ENCODE measurements at regions not wholly inside any gene's neighbourhood (a gene's known extent, or its start where the extent isn't known, plus 50 kb on each side); places are given as distances from the start of the nearest gene placed in this dataset.

DNA sequence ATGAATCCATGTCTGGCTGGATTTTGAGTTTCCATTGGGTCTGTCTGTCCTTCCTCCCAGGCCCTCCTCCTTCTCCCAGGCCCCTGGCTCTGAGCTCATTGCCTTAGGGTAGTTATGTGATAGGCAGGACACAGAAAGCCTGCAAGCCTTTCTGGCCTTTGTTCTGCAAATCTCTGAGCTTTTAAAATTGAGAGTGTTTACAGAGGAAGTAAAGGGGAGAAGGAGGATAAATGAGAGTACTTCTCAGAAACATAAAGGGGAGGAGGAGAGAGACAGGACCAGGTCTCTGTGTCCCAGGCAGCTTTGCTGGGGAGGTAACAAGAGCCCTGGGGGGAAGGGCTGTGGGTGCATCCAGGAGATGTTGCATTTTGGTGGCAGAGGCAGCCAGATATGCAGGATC lies 126.7 kb downstream of the FOXD2 start:
- POLR2A ChIA-PET (ENCODE audit: unreplicated experiment): no interaction called here
- Histone ChIP-seq H3K4me2 (peak overlapping the region; percentile 35; the same call in 1 of the 2 replicates), H3K4me1 (replicated peaks; ENCODE audit: insufficient read depth) (peaks cover 60% of the 10 kb centered on the region), H4K20me1 (ENCODE audit: insufficient read depth) (no peaks in the 10 kb centered on the region), H3K79me2 (ENCODE audit: low read depth) (no peaks in the 10 kb centered on the region), H3K27me3 (ENCODE audit: insufficient read depth, low read depth) (no peaks in the 10 kb centered on the region), H3F3A (ENCODE audit: insufficient read depth, low read depth) (peaks cover 32% of the 10 kb centered on the region), H3K9me3 (ENCODE audit: insufficient read depth, low read depth) (no peaks in the 10 kb centered on the region), H3K4me3 (no peak overlapping the region), H3K36me3 (ENCODE audit: low read depth) (no peaks in the 10 kb centered on the region), H3K27ac (no peak overlapping the region), H2AFZ (no peak overlapping the region), H3K9me2 (ENCODE audit: insufficient read depth) (no peaks in the 10 kb centered on the region)
- no peak for DNase-seq
- no peak for TF ChIP-seq EZH2 (IDR thresholded peaks at IDR 0.05; ENCODE audit: low read depth)
- TF ChIP-seq, protein P1, sequence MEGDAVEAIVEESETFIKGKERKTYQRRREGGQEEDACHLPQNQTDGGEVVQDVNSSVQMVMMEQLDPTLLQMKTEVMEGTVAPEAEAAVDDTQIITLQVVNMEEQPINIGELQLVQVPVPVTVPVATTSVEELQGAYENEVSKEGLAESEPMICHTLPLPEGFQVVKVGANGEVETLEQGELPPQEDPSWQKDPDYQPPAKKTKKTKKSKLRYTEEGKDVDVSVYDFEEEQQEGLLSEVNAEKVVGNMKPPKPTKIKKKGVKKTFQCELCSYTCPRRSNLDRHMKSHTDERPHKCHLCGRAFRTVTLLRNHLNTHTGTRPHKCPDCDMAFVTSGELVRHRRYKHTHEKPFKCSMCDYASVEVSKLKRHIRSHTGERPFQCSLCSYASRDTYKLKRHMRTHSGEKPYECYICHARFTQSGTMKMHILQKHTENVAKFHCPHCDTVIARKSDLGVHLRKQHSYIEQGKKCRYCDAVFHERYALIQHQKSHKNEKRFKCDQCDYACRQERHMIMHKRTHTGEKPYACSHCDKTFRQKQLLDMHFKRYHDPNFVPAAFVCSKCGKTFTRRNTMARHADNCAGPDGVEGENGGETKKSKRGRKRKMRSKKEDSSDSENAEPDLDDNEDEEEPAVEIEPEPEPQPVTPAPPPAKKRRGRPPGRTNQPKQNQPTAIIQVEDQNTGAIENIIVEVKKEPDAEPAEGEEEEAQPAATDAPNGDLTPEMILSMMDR (conservative IDR thresholded peaks at IDR 0.05): no peak
- intact Hi-C loops (cut with micrococcal nuclease; ENCODE audit: unreplicated experiment): no loop called here
- BruUV-seq (replicated peaks): no TSS peak
- CTCF ChIA-PET: no interaction called here

DNA sequence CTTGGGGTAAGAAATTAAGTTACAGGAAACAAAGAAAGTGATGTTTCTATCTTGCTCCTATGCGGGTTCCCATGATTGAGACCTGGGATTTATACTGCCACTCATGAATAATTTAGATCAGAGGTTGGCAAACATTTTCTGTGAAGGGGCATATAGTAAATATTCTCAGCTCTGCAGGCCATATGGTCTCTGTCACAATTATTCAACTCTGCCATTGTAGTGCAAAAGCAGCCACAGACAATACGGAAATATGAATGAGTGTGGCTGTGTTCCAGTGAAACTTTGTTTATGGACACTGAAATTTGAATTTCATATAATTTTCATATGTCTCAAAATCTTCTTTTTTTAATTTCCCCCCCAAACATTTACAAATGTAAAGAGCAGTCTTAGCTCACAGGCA lies 127.2 kb downstream of the FOXD2 start:
- no peaks in the 10 kb centered on the region for H3K36me3 ChIP-seq (ENCODE audit: low read depth)
- H3F3A ChIP-seq (ENCODE audit: insufficient read depth, low read depth): peaks cover 30% of the 10 kb centered on the region
- no peaks in the 10 kb centered on the region for H3K79me2 ChIP-seq (ENCODE audit: low read depth)
- no peak overlapping the region for H3K4me3 ChIP-seq
- no peaks in the 10 kb centered on the region for H4K20me1 ChIP-seq (ENCODE audit: insufficient read depth)
- POLR2A ChIA-PET (ENCODE audit: unreplicated experiment): no interaction called here
- CTCF ChIA-PET: no interaction called here
- BruUV-seq (replicated peaks): no TSS peak
- intact Hi-C loops (cut with micrococcal nuclease; ENCODE audit: unreplicated experiment): no loop called here
- peaks cover 58% of the 10 kb centered on the region for H3K4me1 ChIP-seq (replicated peaks; ENCODE audit: insufficient read depth)
- H3K27ac ChIP-seq: no peak overlapping the region
- no peak overlapping the region for H2AFZ ChIP-seq
- H3K9me2 ChIP-seq (ENCODE audit: insufficient read depth): no peaks in the 10 kb centered on the region
- H3K9me3 ChIP-seq (ENCODE audit: insufficient read depth, low read depth): no peaks in the 10 kb centered on the region
- no peak for DNase-seq
- no peak for TF ChIP-seq EZH2 (IDR thresholded peaks at IDR 0.05; ENCODE audit: low read depth)
- TF ChIP-seq, protein P1 (conservative IDR thresholded peaks at IDR 0.05): no peak
- 0 out of 2 replicates have a peak overlapping the region, but pooled peaks have one; percentile 35 for H3K4me2 ChIP-seq
- H3K27me3 ChIP-seq (ENCODE audit: insufficient read depth, low read depth): no peaks in the 10 kb centered on the region

DNA sequence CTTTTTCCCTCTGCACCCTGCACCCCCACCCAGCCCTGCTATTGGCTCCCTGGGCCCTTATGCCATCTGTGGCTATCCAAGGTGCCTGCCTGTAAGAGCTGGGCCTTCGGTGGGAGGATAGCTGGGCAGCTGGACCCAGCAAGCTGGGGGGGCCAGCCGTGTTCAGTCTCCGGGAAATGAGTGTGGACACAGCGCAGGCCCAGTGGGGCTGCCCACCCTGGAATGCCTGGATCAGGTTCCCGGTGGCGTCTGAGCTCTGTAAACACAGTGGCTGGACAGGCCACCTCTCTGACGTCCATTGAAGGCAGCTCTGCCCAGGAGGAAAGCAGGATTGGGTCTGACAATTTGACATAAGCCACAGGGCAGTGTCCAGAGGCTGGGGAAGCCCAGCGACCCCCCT lies 127.8 kb downstream of the FOXD2 start:
- BruUV-seq (replicated peaks): no TSS peak
- CTCF ChIA-PET: no interaction called here

More for the DNA sequence above, 127.8 kb downstream of the FOXD2 start:
- Histone ChIP-seq H3F3A (ENCODE audit: insufficient read depth, low read depth) (peaks cover 27% of the 10 kb centered on the region), H3K9me3 (ENCODE audit: insufficient read depth, low read depth) (no peaks in the 10 kb centered on the region), H3K27me3 (ENCODE audit: insufficient read depth, low read depth) (no peaks in the 10 kb centered on the region), H3K27ac (no peak overlapping the region), H2AFZ (no peak overlapping the region), H3K4me1 (replicated peaks; ENCODE audit: insufficient read depth) (peaks cover 57% of the 10 kb centered on the region), H4K20me1 (ENCODE audit: insufficient read depth) (no peaks in the 10 kb centered on the region), H3K9me2 (ENCODE audit: insufficient read depth) (no peaks in the 10 kb centered on the region), H3K79me2 (ENCODE audit: low read depth) (no peaks in the 10 kb centered on the region), H3K4me3 (no peak overlapping the region), H3K36me3 (ENCODE audit: low read depth) (no peaks in the 10 kb centered on the region), H3K4me2 (no peak overlapping the region)
- intact Hi-C loops (cut with micrococcal nuclease; ENCODE audit: unreplicated experiment): no loop called here
- no peak for DNase-seq
- POLR2A ChIA-PET (ENCODE audit: unreplicated experiment): no interaction called here
- TF ChIP-seq EZH2 (IDR thresholded peaks at IDR 0.05; ENCODE audit: low read depth): no peak
- TF ChIP-seq, protein P1 (conservative IDR thresholded peaks at IDR 0.05): no peak
